ENCODE measurements at regions not wholly inside any gene's neighbourhood (a gene's known extent, or its start where the extent isn't known, plus 50 kb on each side); places are given as distances from the start of the nearest gene placed in this dataset.

GRCh38 chr12:63424671-63425070, 243.6 kb downstream of the DPY19L2 start:
- no peaks in the 10 kb centered on the region for H3K9me3 Mint-ChIP-seq (ENCODE audit: unreplicated experiment)
- peaks cover 6% of the 10 kb centered on the region for H3K36me3 Mint-ChIP-seq (ENCODE audit: low read depth, unreplicated experiment)
- no peak for DNase-seq (ENCODE audit: low spot score)
- H3K4me3 Mint-ChIP-seq (ENCODE audit: unreplicated experiment), result no peak overlapping the region
- peaks cover 2% of the 10 kb centered on the region for H3K4me1 Mint-ChIP-seq (ENCODE audit: unreplicated experiment)
- no peak for TF ChIP-seq CTCF (IDR thresholded peaks at IDR 0.05; ENCODE audit: unreplicated experiment)
- H3K27me3 Mint-ChIP-seq (ENCODE audit: unreplicated experiment), result no peaks in the 10 kb centered on the region
- H3K27ac Mint-ChIP-seq (ENCODE audit: unreplicated experiment), result no peak overlapping the region

- no peak for TF ChIP-seq CTCF (IDR thresholded peaks at IDR 0.05; ENCODE audit: unreplicated experiment)
- no peaks in the 10 kb centered on the region for H3K27me3 Mint-ChIP-seq (ENCODE audit: unreplicated experiment)
- H3K36me3 Mint-ChIP-seq (ENCODE audit: low read depth, unreplicated experiment), result peaks cover 6% of the 10 kb centered on the region
- peaks cover 2% of the 10 kb centered on the region for H3K4me1 Mint-ChIP-seq (ENCODE audit: unreplicated experiment)
- no peak overlapping the region for H3K4me3 Mint-ChIP-seq (ENCODE audit: unreplicated experiment)
- no peak for DNase-seq (ENCODE audit: low spot score)
- H3K27ac Mint-ChIP-seq (ENCODE audit: unreplicated experiment), result no peak overlapping the region
- no peaks in the 10 kb centered on the region for H3K9me3 Mint-ChIP-seq (ENCODE audit: unreplicated experiment)
Observed at GRCh38 chr12:63423839-63424238, 244.5 kb downstream of the DPY19L2 start.

GRCh38 chr12:63420206-63420644, 248.1 kb downstream of the DPY19L2 start:
- no peaks in the 10 kb centered on the region for H3K9me3 Mint-ChIP-seq (ENCODE audit: unreplicated experiment)
- no peak overlapping the region for H3K4me3 Mint-ChIP-seq (ENCODE audit: unreplicated experiment)
- peaks cover 6% of the 10 kb centered on the region for H3K36me3 Mint-ChIP-seq (ENCODE audit: low read depth, unreplicated experiment)
- DNase-seq (ENCODE audit: low spot score), result peak; percentile 72
- H3K27me3 Mint-ChIP-seq (ENCODE audit: unreplicated experiment), result no peaks in the 10 kb centered on the region
- H3K27ac Mint-ChIP-seq (ENCODE audit: unreplicated experiment), result no peak overlapping the region
- no peaks in the 10 kb centered on the region for H3K4me1 Mint-ChIP-seq (ENCODE audit: unreplicated experiment)
- peak; percentile 83 for TF ChIP-seq CTCF (IDR thresholded peaks at IDR 0.05; ENCODE audit: unreplicated experiment)

- H3K9me3 Mint-ChIP-seq (ENCODE audit: unreplicated experiment), result peaks cover 5% of the 10 kb centered on the region
- H3K4me1 Mint-ChIP-seq (ENCODE audit: unreplicated experiment), result no peaks in the 10 kb centered on the region
- no peaks in the 10 kb centered on the region for H3K27me3 Mint-ChIP-seq (ENCODE audit: unreplicated experiment)
- no peak for TF ChIP-seq CTCF (IDR thresholded peaks at IDR 0.05; ENCODE audit: unreplicated experiment)
- no peak overlapping the region for H3K27ac Mint-ChIP-seq (ENCODE audit: unreplicated experiment)
- no peak overlapping the region for H3K4me3 Mint-ChIP-seq (ENCODE audit: unreplicated experiment)
- H3K36me3 Mint-ChIP-seq (ENCODE audit: low read depth, unreplicated experiment), result peaks cover 11% of the 10 kb centered on the region
- DNase-seq (ENCODE audit: low spot score), result no peak
Observed at GRCh38 chr12:63419154-63419553, 249.1 kb downstream of the DPY19L2 start.

GRCh38 chr12:63416788-63417187, 251.5 kb downstream of the DPY19L2 start:
- H3K36me3 Mint-ChIP-seq (ENCODE audit: low read depth, unreplicated experiment), result peaks cover 11% of the 10 kb centered on the region

More at GRCh38 chr12:63416788-63417187, 251.5 kb downstream of the DPY19L2 start:
- no peak for TF ChIP-seq CTCF (IDR thresholded peaks at IDR 0.05; ENCODE audit: unreplicated experiment)
- H3K4me3 Mint-ChIP-seq (ENCODE audit: unreplicated experiment), result no peak overlapping the region
- no peak overlapping the region for H3K27ac Mint-ChIP-seq (ENCODE audit: unreplicated experiment)
- peaks cover 5% of the 10 kb centered on the region for H3K9me3 Mint-ChIP-seq (ENCODE audit: unreplicated experiment)
- no peaks in the 10 kb centered on the region for H3K27me3 Mint-ChIP-seq (ENCODE audit: unreplicated experiment)
- DNase-seq (ENCODE audit: low spot score), result no peak
- peaks cover 5% of the 10 kb centered on the region for H3K4me1 Mint-ChIP-seq (ENCODE audit: unreplicated experiment)

All from endothelial cell (in vitro differentiated cells).